Smooth muscle cell (in vitro differentiated cells): ENCODE measurements at regions not wholly inside any gene's neighbourhood (a gene's known extent, or its start where the extent isn't known, plus 50 kb on each side); places are given as distances from the start of the nearest gene placed in this dataset.

Experiments
- DNase-seq: peaks from one replicate; lab custom pipeline; 2025; ENCODE audit not compliant: unreplicated experiment; lab: John Stamatoyannopoulos, UW
- H2AFZ ChIP-seq: fragments of 200-600 bp; sonication (generic); 2 replicates; pipeline ENCODE4 v1.6.0; 2016; ENCODE audit warnings: antibody characterized with exemption, low read depth, mild to moderate bottlenecking
- H3F3A ChIP-seq: fragments of 200-600 bp; sonication (generic); 2 replicates; pipeline ENCODE4 v1.6.0; 2017; ENCODE audit warnings: antibody characterized with exemption, low read depth
- H3K27ac ChIP-seq: fragments of 200-600 bp; sonication (generic); 2 replicates; pipeline ENCODE4 v1.5.1; 2016; ENCODE audit warnings: low read depth, mild to moderate bottlenecking
- H3K27me3 ChIP-seq: fragments of 200-600 bp; sonication (generic); 2 replicates; pipeline ENCODE4 v1.6.1; 2016; ENCODE audit warnings: low read depth, mild to moderate bottlenecking
- H3K36me3 ChIP-seq: fragments of 200-600 bp; sonication (generic); 2 replicates; pipeline ENCODE4 v1.5.1; 2016; ENCODE audit warnings: low read depth
- H3K4me1 ChIP-seq: fragments of 200-600 bp; sonication (generic); 2 replicates; pipeline ENCODE4 v1.5.1; 2016; ENCODE audit warnings: low read depth
- H3K4me2 ChIP-seq: fragments of 200-600 bp; sonication (generic); 2 replicates; pipeline ENCODE4 v1.6.0; 2016; ENCODE audit warnings: mild to moderate bottlenecking
- H3K4me3 ChIP-seq: fragments of 200-600 bp; sonication (generic); 2 replicates; pipeline ENCODE4 v1.5.1; 2016; ENCODE audit warnings: mild to moderate bottlenecking
- H3K79me2 ChIP-seq: fragments of 200-600 bp; sonication (generic); 2 replicates; pipeline ENCODE4 v1.6.0; 2016; ENCODE audit warnings: low read depth, mild to moderate bottlenecking
- H3K9ac ChIP-seq: fragments of 200-600 bp; sonication (generic); 2 replicates; pipeline ENCODE4 v1.6.0; 2016; ENCODE audit warnings: low read depth
- H3K9me3 ChIP-seq: fragments of 200-600 bp; sonication (generic); replicated peaks from 2 replicates; pipeline ENCODE4 v1.5.1; 2016; ENCODE audit warnings: low read depth
- H4K20me1 ChIP-seq: fragments of 200-600 bp; sonication (generic); 2 replicates; pipeline ENCODE4 v1.6.0; 2016; ENCODE audit warnings: low read depth
- CTCF ChIP-seq: fragments of 200-600 bp; sonication (generic); IDR thresholded peaks from 2 replicates; pipeline ENCODE4 v1.5.1; 2017; ENCODE audit warnings: borderline replicate concordance, mild to moderate bottlenecking, antibody characterized with exemption; ENCODE audit not compliant: insufficient read depth, poor library complexity, severe bottlenecking
- WGBS: methylation state at CpG from one replicate; pipeline ENCODE4 v1.1.7; 2016; ENCODE audit warnings: low lambda C conversion rate; 5-methylcytosine and 5-hydroxymethylcytosine counted together

- Histone ChIP-seq H3K27me3 (no peaks in the 10 kb centered on the region), H3F3A (peaks cover 4% of the 10 kb centered on the region), H3K36me3 (no peaks in the 10 kb centered on the region), H4K20me1 (no peaks in the 10 kb centered on the region), H2AFZ (no peak overlapping the region), H3K9ac (no peak overlapping the region), H3K4me3 (no peak overlapping the region), H3K79me2 (no peaks in the 10 kb centered on the region), H3K4me2 (no peak overlapping the region), H3K4me1 (peaks cover 3% of the 10 kb centered on the region), H3K27ac (no peak overlapping the region), H3K9me3 (peaks cover 5% of the 10 kb centered on the region)
- TF ChIP-seq CTCF, result no peak
- WGBS, result 85% methylated on average over 2 of the region's 2 CpGs
- no peak for DNase-seq
Observed at GRCh38 chr6:121857551-121857950, 422.1 kb downstream of the GJA1 start.

GRCh38 chr6:121858310-121858709 lies 422.9 kb downstream of the GJA1 start:
- TF ChIP-seq CTCF, result no peak
- Histone ChIP-seq H3K4me3 (no peak overlapping the region), H3K27ac (no peak overlapping the region), H3K27me3 (no peaks in the 10 kb centered on the region), H3F3A (peaks cover 4% of the 10 kb centered on the region), H4K20me1 (no peaks in the 10 kb centered on the region), H3K9me3 (peaks cover 5% of the 10 kb centered on the region), H3K9ac (no peak overlapping the region), H2AFZ (no peak overlapping the region), H3K4me1 (peaks cover 3% of the 10 kb centered on the region), H3K4me2 (no peak overlapping the region), H3K36me3 (no peaks in the 10 kb centered on the region), H3K79me2 (no peaks in the 10 kb centered on the region)
- WGBS, result 89% methylated on average over 4 of the region's 4 CpGs
- no peak for DNase-seq

GRCh38 chr6:121858986-121859385 lies 423.5 kb downstream of the GJA1 start:
- DNase-seq, result no peak
- Histone ChIP-seq H3K4me2 (no peak overlapping the region), H2AFZ (no peak overlapping the region), H3K9ac (no peak overlapping the region), H3K4me3 (no peak overlapping the region), H3K4me1 (peaks cover 3% of the 10 kb centered on the region), H3F3A (peaks cover 4% of the 10 kb centered on the region), H4K20me1 (no peaks in the 10 kb centered on the region), H3K27me3 (no peaks in the 10 kb centered on the region), H3K9me3 (peaks cover 5% of the 10 kb centered on the region), H3K36me3 (no peaks in the 10 kb centered on the region), H3K27ac (no peak overlapping the region), H3K79me2 (no peaks in the 10 kb centered on the region)
- 24% methylated on average over 1 of the region's 1 CpG for WGBS
- no peak for TF ChIP-seq CTCF

GRCh38 chr6:121865811-121866210 lies 430.4 kb downstream of the GJA1 start:
- Histone ChIP-seq H3K27me3 (no peaks in the 10 kb centered on the region), H3K9me3 (peaks cover 5% of the 10 kb centered on the region), H2AFZ (peak overlapping the region; percentile 77), H3K4me1 (peaks cover 13% of the 10 kb centered on the region), H3K4me3 (no peak overlapping the region), H3K79me2 (no peaks in the 10 kb centered on the region), H4K20me1 (no peaks in the 10 kb centered on the region), H3K36me3 (no peaks in the 10 kb centered on the region), H3K9ac (no peak overlapping the region), H3K4me2 (peak overlapping the region; percentile 47), H3F3A (peaks cover 17% of the 10 kb centered on the region), H3K27ac (peak overlapping the region; percentile 70)
- WGBS, result 61% methylated on average over 1 of the region's 1 CpG
- no peak for DNase-seq
- TF ChIP-seq CTCF, result no peak
